ENCODE measurements at regions not wholly inside any gene's neighbourhood (a gene's known extent, or its start where the extent isn't known, plus 50 kb on each side); places are given as distances from the start of the nearest gene placed in this dataset.

GRCh38 chr3:182214416-182214815 is 502.7 kb downstream of the SOX2 start:
- DNase-seq (ENCODE audit: low spot score): no peak

GRCh38 chr3:182215881-182216280 is 504.2 kb downstream of the SOX2 start:
- DNase-seq (ENCODE audit: low spot score): no peak

GRCh38 chr3:182216311-182216970 is 504.7 kb downstream of the SOX2 start:
- no peak for DNase-seq (ENCODE audit: low spot score)

- DNase-seq (ENCODE audit: low spot score): no peak
Observed at GRCh38 chr3:182220013-182220412, 508.3 kb downstream of the SOX2 start.

GRCh38 chr3:182220471-182220870 is 508.7 kb downstream of the SOX2 start:
- DNase-seq (ENCODE audit: low spot score): no peak

- DNase-seq (ENCODE audit: low spot score): no peak
Observed at GRCh38 chr3:182226995-182227394, 515.3 kb downstream of the SOX2 start.

- no peak for DNase-seq (ENCODE audit: low spot score)
Observed at GRCh38 chr3:182233405-182233804, 521.7 kb downstream of the SOX2 start.

DNA sequence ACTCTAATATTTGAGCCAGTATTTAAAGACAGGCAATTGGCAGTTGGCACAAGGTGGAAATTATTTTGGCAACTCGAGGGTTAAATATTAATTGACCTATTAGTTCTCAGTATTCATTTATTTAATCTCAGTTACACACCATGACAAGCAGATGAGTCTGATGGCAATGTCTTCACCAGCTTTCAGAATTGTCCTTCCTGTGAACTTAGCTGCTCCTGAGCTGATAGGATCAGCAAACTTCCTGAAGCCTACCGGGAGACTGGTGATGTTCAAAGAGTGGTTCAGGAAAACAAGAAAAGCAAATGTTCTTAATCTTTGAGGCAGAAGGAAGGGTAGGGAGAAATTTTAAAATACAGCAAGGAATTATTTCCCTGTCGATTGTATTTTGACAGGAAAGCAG is 522.2 kb downstream of the SOX2 start:
- DNase-seq (ENCODE audit: low spot score): no peak

- DNase-seq (ENCODE audit: low spot score): no peak
Observed at GRCh38 chr3:182234881-182235280, 523.2 kb downstream of the SOX2 start.

GRCh38 chr3:182235504-182235903 is 523.8 kb downstream of the SOX2 start:
- DNase-seq (ENCODE audit: low spot score): no peak

- DNase-seq (ENCODE audit: low spot score): no peak
Observed at GRCh38 chr3:182238126-182238525, 526.4 kb downstream of the SOX2 start.

GRCh38 chr3:182239316-182239715 is 527.6 kb downstream of the SOX2 start:
- no peak for DNase-seq (ENCODE audit: low spot score)

DNA sequence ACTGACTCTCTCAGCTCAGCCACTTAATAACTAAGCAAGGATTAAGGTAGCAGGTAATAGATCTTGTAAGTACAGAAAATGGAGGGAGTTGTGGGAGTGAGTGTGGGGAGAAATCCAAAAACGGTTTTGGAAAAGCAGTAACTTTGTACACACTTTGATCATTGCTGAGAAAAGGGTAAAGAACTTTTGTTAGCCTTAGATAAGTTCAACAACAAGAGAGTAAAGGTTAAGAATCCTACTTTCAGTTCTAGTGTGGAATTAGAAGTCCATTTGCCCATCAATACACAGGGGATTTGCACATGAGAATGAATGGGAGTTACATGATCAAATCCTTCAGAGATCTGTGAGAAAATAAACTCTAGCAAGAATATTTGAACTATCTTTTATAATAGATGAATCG is 528.7 kb downstream of the SOX2 start:
- DNase-seq (ENCODE audit: low spot score): no peak

DNA sequence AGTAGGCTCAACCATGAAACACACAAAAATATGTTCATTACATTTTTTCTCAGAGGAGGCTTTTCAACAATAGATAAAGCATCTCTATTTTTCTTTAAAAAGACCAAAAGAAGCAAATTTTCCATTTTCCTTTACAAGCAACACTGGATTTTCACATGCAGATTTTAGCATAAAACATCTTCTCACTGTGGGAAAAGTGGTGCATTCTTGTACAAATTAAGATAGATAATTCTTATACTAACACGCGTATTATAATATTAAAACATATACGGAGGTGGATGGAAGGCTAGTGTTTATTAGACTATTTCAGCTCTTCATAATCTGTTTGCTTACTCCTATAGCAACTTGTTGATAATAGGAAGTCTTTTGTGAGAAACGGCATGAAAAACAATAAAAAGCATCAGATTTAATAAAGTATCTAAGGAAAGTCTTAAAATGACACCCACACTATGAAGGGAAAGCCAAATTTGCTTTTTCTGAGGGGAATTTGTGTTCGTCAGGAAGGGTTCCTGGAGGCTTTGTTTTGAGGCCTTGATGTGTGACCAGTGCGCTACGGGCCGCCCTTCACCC is 529.6 kb downstream of the SOX2 start:
- no peak for DNase-seq (ENCODE audit: low spot score)

DNA sequence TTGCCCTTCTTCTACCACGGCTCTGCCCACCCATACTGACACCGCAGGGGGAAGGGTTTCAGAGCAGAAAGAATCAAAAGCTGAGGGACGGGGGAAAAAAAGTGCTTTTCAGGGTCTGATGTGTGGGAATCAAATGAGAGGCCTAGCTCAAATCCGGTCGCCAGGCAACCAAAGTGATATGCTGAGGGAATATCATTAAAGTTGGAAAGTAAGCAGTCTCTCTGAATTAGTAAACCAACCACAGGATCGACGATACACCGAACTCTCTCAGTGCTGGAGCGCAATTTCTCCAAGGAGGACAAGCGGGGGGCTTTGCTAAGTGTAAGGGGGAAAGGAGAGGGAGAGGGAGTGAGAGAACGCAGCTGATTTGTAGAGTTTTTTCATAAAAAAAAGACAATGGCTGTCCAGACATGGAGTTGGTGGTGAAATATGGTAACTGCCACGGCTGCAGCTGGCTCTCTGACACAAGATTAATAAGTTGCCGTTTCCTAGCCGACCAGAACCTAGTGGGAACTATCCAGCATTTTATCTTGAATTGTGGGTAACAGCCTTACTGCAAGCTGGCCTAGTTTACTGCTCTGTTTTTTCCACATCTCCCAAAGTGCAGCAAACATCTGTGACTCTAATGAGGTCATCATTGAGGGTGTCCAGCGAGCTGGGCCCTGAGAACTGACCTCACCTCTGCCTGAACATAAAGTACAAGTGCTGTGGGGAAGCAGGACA is 530.2 kb downstream of the SOX2 start:
- DNase-seq (ENCODE audit: low spot score): no peak

GRCh38 chr3:182242489-182242942 is 530.8 kb downstream of the SOX2 start:
- no peak for DNase-seq (ENCODE audit: low spot score)

DNA sequence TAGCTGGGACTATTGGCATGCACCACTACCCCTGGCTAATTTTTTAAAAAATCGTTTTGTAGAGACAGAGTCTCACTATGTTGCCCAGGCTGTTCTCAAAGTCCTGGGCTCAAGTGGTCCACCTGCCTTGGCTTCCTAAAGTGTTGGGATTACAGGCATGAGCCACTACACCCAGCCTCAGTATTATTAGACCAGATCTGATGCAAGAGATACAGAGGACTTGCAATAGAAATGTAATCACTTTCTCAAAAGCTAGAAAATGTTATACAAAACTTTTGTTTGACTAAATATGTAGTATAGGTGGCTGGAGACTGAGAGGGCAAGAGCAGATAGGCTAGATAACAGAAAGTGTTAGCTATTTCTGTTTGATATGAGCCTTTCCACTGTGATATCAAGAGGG is 531.9 kb downstream of the SOX2 start:
- no peak for DNase-seq (ENCODE audit: low spot score)

DNA sequence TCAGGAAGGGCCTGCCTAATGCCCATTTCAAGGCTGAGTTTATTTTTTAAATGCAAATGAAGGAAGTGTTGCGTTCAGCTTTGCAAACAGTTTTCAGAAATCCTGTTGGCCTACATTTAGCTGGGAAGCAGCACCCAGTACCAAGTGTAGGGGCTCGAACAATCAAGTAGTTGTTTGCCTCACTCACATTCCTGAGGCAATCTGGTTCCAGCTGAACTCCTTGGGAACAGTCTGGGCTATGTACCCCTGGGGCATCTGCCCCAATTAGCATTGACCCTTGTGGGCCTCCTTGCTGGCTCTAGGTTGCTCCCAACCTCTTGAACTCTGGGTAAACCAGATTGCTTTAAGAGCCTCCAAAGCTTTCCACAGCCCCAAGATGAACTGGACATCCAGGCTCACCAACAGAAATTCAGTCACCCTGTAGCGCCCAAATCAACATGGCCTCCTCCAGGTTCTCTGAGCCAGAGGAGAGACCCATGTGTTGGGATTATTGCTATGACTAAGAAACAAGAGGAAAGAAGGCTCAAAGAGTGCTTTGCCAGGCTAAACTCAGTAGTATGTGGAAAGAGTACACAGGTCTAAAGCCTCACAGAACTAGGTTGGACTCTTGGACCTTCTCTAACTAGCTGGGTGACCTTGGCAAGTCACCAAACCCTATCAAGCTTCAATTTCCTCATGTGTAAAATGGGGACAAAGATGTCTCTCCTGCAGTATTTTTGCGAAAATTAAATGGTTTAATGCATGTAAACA is 532.7 kb downstream of the SOX2 start:
- no peak for DNase-seq (ENCODE audit: low spot score)

DNA sequence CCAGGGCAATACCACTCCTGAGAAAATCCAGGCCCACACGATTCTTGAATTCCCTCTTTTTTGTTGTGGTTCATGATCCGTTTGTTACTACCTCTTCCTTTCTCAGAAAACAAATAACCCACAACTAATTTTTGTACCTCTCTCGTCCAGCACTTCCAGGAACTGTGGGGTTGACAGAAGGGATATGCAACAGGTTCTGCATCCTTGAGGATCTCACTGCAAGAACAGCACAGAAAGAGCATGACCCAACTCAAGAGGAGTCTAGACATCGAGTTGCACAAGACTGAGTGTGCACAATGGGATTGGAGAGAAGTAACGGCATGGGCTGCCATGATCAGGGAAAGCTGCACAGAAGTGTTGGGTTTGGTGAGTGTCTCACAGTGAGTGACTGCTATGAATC is 533.3 kb downstream of the SOX2 start:
- DNase-seq (ENCODE audit: low spot score): no peak

DNA sequence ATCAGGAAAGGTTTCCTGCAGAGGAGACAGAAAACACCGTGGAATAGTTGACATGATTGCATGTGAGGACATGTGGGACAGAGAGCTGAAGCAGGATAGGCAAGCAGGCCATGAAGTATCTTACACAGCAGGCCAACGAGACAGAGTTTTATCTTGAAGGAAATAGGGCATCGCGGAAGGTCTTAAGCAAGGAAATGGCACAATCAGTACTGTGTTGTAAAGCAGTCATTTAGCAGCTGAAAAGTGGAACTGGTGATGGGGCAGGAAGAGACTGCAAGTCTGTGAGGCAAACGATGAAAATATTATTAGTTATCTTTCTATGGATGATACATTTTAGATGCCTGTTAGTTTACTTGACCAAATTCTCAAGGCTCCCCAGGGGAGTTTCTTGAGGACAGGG is 535.1 kb downstream of the SOX2 start:
- no peak for DNase-seq (ENCODE audit: low spot score)

GRCh38 chr3:182248349-182248880 is 536.7 kb downstream of the SOX2 start:
- DNase-seq (ENCODE audit: low spot score): peak; percentile 36

- no peak for DNase-seq (ENCODE audit: low spot score)
Observed at GRCh38 chr3:182252802-182253201, 540.5 kb upstream of the ATP11B start.
